ENCODE measurements at regions not wholly inside any gene's neighbourhood (a gene's known extent, or its start where the extent isn't known, plus 50 kb on each side); places are given as distances from the start of the nearest gene placed in this dataset.

DNA sequence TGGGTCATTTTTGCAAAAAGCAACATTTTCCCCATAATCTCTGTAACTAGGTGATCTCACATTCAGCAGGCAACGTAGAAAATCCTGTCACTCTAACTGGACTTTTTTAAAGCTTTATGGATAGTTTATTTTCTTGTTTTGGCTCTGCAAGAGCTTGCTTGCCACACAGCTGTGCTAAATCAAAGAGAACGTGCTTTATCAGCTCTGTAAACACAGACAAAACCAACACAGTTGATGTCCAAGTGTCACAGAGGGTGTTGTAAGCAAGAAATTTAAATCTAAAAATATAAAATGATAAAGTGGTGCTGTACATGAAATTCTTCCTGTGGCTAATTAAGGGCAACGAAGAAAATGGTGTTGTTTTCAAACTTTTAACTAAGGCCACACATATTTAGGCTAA, 97.5 kb upstream of the STAC start:
- no peak for DNase-seq (ENCODE audit: low read depth)

GRCh38 chr3:36295296-36295695, 85.0 kb upstream of the STAC start:
- no peak for DNase-seq (ENCODE audit: low read depth)

DNA sequence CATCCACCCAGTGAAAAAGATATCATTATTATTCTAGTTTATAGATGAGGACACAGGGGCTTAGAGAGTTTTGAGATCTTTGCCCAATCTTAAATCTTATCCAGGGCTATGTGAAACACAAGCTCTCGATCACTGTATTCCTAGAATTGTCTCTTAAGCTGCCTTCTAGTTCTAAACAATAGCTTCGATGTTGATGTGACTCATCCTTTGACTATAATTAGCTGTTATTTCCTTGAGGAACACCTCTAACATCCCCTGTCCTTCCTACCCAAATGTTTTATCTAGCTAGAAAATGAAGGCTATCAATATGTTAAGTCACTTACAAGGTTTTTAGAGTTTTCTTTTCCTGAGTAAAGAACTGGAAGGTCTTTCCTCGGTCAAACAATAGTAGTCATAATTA, 83.1 kb upstream of the STAC start:
- DNase-seq (ENCODE audit: low read depth) = no peak

DNA sequence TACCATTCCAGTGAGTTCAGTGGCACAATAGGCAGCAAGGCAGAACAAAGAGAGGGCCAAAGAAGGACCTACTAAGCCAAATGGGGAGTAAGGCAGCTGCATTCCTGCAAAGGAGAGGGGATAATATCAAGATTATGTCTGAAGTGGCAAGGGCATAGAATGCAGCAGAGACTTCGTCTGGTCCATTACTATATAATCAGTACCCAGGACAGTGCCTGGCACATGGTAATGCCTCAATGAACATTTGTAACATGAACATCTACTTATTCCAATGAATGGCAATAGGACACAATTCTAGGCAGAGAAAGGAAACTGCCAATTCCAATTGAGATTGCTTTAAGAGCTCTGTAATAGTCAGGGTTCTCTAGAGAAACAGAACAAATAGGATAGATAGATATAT, 82.1 kb upstream of the STAC start:
- no peak for DNase-seq (ENCODE audit: low read depth)

DNA sequence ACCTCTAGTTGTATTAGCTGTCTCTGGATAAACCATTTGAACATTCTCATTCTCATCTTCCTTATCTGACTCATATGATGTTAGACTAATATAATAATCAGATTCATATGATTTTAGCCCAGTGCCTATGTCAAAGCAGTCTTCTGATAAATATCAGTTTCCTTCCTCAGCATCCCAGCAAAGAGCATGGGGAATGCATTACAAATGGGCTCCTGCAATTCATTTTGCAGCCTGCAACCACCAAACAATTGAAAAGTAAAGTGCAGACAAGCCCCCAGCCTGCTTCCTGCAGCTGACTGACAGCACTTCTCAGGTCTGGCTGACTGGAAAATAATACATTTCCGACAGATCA, 78.2 kb upstream of the STAC start:
- no peak for DNase-seq (ENCODE audit: low read depth)

DNA sequence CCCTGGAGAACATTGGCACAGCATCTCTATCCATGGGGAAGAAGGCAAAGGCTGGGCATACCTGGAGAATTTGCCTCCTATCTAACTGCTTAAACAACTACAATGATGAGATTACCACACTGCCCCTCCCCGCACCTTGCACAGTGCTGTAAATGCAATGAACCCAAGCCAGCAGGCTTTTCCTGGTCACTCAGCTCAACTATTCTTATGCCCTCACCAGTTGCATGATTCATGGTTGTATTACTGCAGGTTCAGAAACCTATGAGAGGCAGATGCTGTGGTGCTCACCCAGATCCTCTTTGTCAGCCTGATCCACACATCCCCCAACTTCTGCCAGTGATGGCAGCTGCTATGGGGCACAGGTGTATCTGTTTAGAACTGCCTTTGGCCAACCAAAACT, 77.7 kb upstream of the STAC start:
- DNase-seq (ENCODE audit: low read depth) = no peak

DNA sequence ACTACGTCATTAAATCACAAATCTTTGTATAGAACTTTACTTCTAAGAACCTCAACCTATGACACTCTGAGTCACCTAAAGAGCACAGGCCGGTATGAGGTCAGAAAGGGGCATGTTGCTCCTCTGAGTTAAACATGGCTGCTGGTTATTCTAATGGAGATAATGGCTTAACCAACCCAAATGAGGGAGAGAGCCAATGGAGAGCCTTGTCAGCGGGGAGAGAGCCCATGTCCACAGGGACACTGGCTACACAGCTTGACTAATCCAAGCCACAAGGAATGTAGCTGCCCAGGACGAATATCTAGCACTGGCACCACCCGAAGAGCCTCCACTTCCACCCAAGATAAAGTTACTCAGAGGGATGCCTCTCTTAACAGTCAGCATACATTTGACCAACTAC, 77.0 kb upstream of the STAC start:
- DNase-seq (ENCODE audit: low read depth) = no peak

DNA sequence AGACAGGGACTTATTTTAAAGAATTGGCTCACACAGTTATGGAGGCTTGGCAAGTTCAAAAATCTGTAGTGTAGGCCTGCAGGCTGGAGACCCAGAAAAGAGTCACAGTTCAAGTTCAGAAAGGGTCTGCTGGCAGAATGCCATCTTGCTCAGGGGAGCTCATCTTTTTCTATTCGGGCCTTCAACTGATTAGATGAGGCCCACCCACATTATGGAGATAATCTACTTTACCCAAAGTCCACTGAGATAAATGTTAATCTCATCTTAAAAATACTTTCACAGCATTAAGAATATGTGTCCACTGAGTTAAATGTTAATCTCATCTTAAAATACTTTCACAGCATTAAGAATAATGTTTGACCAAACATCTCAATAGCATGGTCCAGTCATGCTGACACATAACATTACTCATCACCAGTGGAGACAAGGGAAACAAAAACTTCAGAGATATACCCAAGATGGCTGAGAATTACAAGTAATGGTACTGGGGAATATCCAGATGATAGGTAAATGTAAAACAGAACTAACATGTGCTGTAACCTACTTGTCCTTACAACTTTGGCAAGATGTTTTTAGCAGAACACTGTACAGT, 74.3 kb upstream of the STAC start:
- no peak for DNase-seq (ENCODE audit: low read depth)

GRCh38 chr3:36309092-36309491, 71.2 kb upstream of the STAC start:
- DNase-seq (ENCODE audit: low read depth) = no peak

DNA sequence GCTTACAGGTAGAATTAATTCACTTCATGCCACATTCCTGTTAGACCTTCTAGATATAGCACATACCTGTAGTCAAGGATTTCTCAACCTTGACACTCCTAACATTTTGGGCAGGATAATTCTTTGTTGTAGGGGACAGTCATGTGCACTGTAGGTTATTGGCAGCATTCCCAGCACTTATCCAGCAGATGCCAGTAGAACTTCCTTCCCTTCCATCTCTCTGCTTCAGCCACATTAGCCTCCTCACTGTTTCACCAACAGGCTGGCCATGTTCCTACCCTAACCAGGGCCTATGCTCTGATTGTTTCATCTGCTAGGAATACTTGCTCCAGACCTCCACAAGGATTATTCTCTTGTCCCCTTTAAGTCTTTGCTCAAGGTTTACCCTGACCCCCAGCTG, 68.0 kb upstream of the STAC start:
- DNase-seq (ENCODE audit: low read depth) = no peak

GRCh38 chr3:36317915-36318314, 62.4 kb upstream of the STAC start:
- DNase-seq (ENCODE audit: low read depth) = no peak

DNA sequence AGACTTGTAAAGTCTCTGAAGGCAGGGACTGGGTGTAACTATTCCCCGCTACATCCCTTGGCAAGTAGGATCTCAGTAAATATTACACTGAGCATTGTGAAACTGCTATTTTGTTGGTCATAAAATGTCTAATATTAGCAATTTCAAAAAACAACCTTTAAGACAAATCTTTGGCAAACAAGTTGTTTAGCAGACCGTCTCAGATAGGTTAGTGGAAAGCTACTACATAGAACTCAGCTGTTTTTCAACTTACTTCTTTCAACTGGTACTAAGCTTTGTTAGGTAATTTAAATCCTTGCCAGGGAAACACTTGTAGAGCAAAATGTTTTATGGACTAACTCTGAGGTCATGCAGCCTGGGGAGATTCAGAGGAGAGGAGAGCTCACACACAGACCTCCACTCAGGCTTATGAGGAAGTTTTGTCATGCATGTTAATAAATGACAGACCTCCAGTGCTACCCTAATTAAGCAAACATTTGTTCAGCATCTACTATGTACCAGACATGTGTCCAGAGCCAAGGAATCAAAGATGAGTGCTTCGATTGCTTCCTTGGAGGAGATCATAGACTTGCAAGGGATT, 61.6 kb upstream of the STAC start:
- no peak for DNase-seq (ENCODE audit: low read depth)

- no peak for DNase-seq (ENCODE audit: low read depth)
Observed at GRCh38 chr3:36319680-36320079, 60.6 kb upstream of the STAC start.
